ENCODE measurements at regions not wholly inside any gene's neighbourhood (a gene's known extent, or its start where the extent isn't known, plus 50 kb on each side); places are given as distances from the start of the nearest gene placed in this dataset.

DNA sequence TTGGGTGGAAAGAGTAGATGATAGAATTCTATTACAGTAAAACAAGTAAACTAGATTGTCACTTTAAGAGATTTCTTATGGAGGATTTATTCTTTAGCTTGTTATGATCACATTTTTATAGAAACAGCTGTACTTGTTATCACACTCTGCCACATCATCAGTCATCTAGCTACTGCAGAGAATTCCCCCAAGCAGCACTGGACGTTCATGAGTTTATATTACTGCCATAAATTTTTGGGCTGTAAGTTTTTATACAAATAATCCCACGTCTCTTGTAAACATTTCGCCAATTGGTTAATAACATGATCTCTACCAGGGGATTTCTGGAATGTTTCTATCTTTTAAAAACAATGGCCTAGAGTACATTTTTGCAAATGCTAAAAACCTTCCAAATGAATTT, 238.8 kb downstream of the POLR1F start:
- TF ChIP-seq YY1 (IDR thresholded peaks at IDR 0.05; ENCODE audit: low read depth) (no peak), RAD21 (IDR thresholded peaks at IDR 0.05; ENCODE audit: low read depth) (no peak), FOXM1 (IDR thresholded peaks at IDR 0.05; ENCODE audit: borderline replicate concordance, low read depth) (no peak), TEAD4 (IDR thresholded peaks at IDR 0.05) (no peak), CREB1 (IDR thresholded peaks at IDR 0.05; ENCODE audit: low read depth) (no peak), EP300 (IDR thresholded peaks at IDR 0.05; ENCODE audit: borderline replicate concordance) (no peak), TCF12 (IDR thresholded peaks at IDR 0.05; ENCODE audit: low read depth) (no peak)
- TF ChIP-seq, protein P1, sequence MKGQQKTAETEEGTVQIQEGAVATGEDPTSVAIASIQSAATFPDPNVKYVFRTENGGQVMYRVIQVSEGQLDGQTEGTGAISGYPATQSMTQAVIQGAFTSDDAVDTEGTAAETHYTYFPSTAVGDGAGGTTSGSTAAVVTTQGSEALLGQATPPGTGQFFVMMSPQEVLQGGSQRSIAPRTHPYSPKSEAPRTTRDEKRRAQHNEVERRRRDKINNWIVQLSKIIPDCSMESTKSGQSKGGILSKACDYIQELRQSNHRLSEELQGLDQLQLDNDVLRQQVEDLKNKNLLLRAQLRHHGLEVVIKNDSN (IDR thresholded peaks at IDR 0.05): no peak
- TF ChIP-seq, protein P2, sequence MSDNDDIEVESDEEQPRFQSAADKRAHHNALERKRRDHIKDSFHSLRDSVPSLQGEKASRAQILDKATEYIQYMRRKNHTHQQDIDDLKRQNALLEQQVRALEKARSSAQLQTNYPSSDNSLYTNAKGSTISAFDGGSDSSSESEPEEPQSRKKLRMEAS (IDR thresholded peaks at IDR 0.05): no peak

DNA sequence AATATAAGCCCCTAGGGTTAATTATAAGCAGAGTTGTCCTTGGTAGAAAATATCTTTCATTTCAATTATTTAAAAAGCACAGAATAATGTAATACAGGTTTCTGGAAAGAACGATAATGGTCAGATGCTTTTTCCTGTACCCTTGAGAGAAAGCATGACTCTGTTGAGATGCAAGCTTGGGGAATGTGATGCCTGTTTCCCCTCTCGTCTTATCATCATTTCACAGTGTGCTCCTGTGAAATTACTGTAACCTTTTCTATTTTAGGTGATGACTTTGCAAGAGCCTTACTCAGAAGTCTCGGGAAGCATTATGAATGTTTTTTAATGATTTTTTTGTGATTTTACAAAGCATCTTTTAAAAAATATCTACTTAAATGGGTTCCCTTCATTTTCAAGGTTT, 243.0 kb downstream of the POLR1F start:
- TF ChIP-seq CREB1 (IDR thresholded peaks at IDR 0.05; ENCODE audit: low read depth): no peak
- no peak for TF ChIP-seq FOXM1 (IDR thresholded peaks at IDR 0.05; ENCODE audit: borderline replicate concordance, low read depth)
- no peak for TF ChIP-seq EP300 (IDR thresholded peaks at IDR 0.05; ENCODE audit: borderline replicate concordance)
- TF ChIP-seq YY1 (IDR thresholded peaks at IDR 0.05; ENCODE audit: low read depth): no peak
- no peak for TF ChIP-seq EGR1 (IDR thresholded peaks at IDR 0.05)
- no peak for TF ChIP-seq ZBTB7A (IDR thresholded peaks at IDR 0.05; ENCODE audit: low read depth)
- no peak for TF ChIP-seq TEAD4 (IDR thresholded peaks at IDR 0.05)

DNA sequence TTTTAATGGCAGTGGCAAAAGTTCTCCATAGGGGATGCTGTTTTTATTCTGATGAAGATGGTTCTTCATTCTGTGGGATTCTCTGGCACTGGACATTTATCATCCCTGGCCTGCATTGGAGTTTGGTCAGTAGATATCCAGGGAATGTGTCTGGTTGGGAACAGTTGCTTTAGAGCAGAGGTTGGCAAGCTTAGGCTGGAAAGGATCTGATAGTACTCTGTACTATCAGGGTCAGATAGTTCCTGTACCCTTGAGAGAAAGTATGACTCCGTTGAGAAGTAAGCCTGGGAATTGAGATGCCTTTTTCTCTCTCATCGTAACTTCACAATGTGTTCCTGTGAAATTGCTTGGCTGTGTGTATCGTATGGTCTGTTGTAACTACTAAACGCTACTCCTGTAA, 244.1 kb downstream of the POLR1F start:
- no peak for TF ChIP-seq TEAD4 (IDR thresholded peaks at IDR 0.05)
- TF ChIP-seq CEBPB (IDR thresholded peaks at IDR 0.05): no peak
- no peak for TF ChIP-seq RAD21 (IDR thresholded peaks at IDR 0.05; ENCODE audit: low read depth)
- TF ChIP-seq NFIC (IDR thresholded peaks at IDR 0.05): no peak
- no peak for TF ChIP-seq TAF1 (IDR thresholded peaks at IDR 0.05; ENCODE audit: low read depth)
- TF ChIP-seq, protein P1 (IDR thresholded peaks at IDR 0.05): no peak
- no peak for TF ChIP-seq ZBTB7A (IDR thresholded peaks at IDR 0.05; ENCODE audit: low read depth)

DNA sequence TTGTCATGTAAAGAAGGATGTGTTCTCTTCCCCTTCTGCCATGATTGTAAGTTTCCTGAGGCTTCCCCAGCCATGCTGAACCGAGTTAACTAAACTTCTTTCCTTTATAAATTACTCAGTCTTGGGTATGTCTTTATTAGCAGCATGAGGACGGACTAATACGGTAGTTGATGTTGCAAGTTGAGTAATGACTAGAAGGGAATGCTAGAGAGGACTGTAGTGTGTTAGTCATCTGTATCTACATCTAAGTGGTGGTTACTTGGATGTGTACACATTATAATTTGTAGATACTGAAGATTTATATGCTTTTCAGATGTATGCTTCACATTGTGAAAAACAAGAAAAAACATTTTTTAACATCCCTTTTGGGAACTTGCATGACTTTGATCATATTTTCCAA, 244.6 kb downstream of the POLR1F start:
- TF ChIP-seq NFIC (IDR thresholded peaks at IDR 0.05) (no peak), TAF1 (IDR thresholded peaks at IDR 0.05; ENCODE audit: low read depth) (no peak), EP300 (IDR thresholded peaks at IDR 0.05; ENCODE audit: borderline replicate concordance) (no peak), CEBPB (IDR thresholded peaks at IDR 0.05) (no peak), YY1 (IDR thresholded peaks at IDR 0.05; ENCODE audit: low read depth) (no peak), EGR1 (IDR thresholded peaks at IDR 0.05) (no peak), FOXM1 (IDR thresholded peaks at IDR 0.05; ENCODE audit: borderline replicate concordance, low read depth) (no peak)
- TF ChIP-seq, protein P3, sequence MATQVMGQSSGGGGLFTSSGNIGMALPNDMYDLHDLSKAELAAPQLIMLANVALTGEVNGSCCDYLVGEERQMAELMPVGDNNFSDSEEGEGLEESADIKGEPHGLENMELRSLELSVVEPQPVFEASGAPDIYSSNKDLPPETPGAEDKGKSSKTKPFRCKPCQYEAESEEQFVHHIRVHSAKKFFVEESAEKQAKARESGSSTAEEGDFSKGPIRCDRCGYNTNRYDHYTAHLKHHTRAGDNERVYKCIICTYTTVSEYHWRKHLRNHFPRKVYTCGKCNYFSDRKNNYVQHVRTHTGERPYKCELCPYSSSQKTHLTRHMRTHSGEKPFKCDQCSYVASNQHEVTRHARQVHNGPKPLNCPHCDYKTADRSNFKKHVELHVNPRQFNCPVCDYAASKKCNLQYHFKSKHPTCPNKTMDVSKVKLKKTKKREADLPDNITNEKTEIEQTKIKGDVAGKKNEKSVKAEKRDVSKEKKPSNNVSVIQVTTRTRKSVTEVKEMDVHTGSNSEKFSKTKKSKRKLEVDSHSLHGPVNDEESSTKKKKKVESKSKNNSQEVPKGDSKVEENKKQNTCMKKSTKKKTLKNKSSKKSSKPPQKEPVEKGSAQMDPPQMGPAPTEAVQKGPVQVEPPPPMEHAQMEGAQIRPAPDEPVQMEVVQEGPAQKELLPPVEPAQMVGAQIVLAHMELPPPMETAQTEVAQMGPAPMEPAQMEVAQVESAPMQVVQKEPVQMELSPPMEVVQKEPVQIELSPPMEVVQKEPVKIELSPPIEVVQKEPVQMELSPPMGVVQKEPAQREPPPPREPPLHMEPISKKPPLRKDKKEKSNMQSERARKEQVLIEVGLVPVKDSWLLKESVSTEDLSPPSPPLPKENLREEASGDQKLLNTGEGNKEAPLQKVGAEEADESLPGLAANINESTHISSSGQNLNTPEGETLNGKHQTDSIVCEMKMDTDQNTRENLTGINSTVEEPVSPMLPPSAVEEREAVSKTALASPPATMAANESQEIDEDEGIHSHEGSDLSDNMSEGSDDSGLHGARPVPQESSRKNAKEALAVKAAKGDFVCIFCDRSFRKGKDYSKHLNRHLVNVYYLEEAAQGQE (IDR thresholded peaks at IDR 0.05; ENCODE audit: low read depth): no peak
- TF ChIP-seq, protein P1 (IDR thresholded peaks at IDR 0.05): no peak

DNA sequence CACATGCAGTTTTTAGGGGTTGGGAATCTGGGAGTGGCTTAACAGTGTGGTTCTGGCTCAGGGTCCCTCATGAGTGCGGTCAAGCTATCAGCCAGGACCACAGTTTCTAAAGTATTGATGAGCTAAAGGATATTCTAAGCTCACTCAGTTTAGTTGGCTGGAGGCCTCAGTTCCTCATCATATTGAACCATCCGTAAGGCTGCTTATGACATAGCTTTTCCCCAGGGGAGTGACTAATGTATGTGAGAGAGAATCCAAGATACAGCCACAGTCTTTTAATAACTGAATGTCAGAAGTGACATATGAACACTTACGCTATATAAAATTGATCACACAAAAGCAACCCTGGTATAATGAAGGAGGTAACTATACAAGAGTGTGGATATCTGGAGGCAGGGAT, 245.3 kb downstream of the POLR1F start:
- TF ChIP-seq CREB1 (IDR thresholded peaks at IDR 0.05; ENCODE audit: low read depth) (no peak), EGR1 (IDR thresholded peaks at IDR 0.05) (no peak), NFIC (IDR thresholded peaks at IDR 0.05) (no peak), FOXM1 (IDR thresholded peaks at IDR 0.05; ENCODE audit: borderline replicate concordance, low read depth) (no peak), ZBTB7A (IDR thresholded peaks at IDR 0.05; ENCODE audit: low read depth) (no peak), TAF1 (IDR thresholded peaks at IDR 0.05; ENCODE audit: low read depth) (no peak), EP300 (IDR thresholded peaks at IDR 0.05; ENCODE audit: borderline replicate concordance) (no peak)
- TF ChIP-seq, protein P2 (IDR thresholded peaks at IDR 0.05): no peak

DNA sequence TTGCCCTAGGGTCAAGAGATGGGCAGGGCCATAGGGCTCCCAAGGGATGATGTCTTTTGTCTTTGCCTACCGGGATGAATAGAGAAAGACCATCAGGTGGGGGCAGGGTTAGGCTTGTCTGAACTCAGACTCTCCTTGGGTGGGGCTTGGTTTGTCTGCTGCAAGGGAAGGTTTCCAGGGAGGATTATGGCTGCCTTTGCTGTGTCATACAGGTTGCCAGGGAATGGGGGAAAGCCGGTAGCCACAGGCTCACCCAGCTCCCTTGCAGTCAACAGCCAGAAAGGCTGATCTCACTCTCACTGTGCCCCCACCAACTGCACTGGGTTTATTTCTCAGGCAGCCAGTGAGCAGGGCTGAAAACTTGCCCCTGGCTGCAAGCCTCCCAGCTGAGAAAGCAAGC, 253.2 kb downstream of the POLR1F start:
- TF ChIP-seq FOXM1 (IDR thresholded peaks at IDR 0.05; ENCODE audit: borderline replicate concordance, low read depth) (no peak), NFIC (IDR thresholded peaks at IDR 0.05) (no peak), ZBTB7A (IDR thresholded peaks at IDR 0.05; ENCODE audit: low read depth) (no peak), YY1 (IDR thresholded peaks at IDR 0.05; ENCODE audit: low read depth) (no peak), EP300 (IDR thresholded peaks at IDR 0.05; ENCODE audit: borderline replicate concordance) (no peak), RAD21 (IDR thresholded peaks at IDR 0.05; ENCODE audit: low read depth) (no peak), TAF1 (IDR thresholded peaks at IDR 0.05; ENCODE audit: low read depth) (no peak), CREB1 (IDR thresholded peaks at IDR 0.05; ENCODE audit: low read depth) (no peak), CEBPB (IDR thresholded peaks at IDR 0.05) (no peak), TEAD4 (IDR thresholded peaks at IDR 0.05) (no peak), EGR1 (IDR thresholded peaks at IDR 0.05) (no peak), TCF12 (IDR thresholded peaks at IDR 0.05; ENCODE audit: low read depth) (no peak)
- TF ChIP-seq, protein P2 (IDR thresholded peaks at IDR 0.05): no peak
- TF ChIP-seq, protein P1 (IDR thresholded peaks at IDR 0.05): no peak
- TF ChIP-seq, protein P3 (IDR thresholded peaks at IDR 0.05; ENCODE audit: low read depth): no peak

Measured in Ishikawa (cell line).